Mesendoderm (in vitro differentiated cells): ENCODE measurements at regions not wholly inside any gene's neighbourhood (a gene's known extent, or its start where the extent isn't known, plus 50 kb on each side); places are given as distances from the start of the nearest gene placed in this dataset.

Experiments
- DNase-seq: peaks from one replicate; pipeline ENCODE4 v3.0.0; 2013
- H2AK5ac ChIP-seq: 2 replicates; pipeline ENCODE4 v1.6.1; 2013; ENCODE audit warnings: low read length, inconsistent platforms
- H2BK120ac ChIP-seq: 2 replicates; pipeline ENCODE4 v1.6.1; 2013; ENCODE audit warnings: low read depth, mild to moderate bottlenecking, low read length, moderate library complexity, mixed read lengths
- H2BK15ac ChIP-seq: replicated peaks from 2 replicates; pipeline ENCODE4 v1.6.1; 2013; ENCODE audit warnings: low read depth, mild to moderate bottlenecking, moderate library complexity
- H2BK5ac ChIP-seq: 2 replicates; pipeline ENCODE4 v1.6.1; 2013; ENCODE audit warnings: low read length, inconsistent platforms
- H3K18ac ChIP-seq: 2 replicates; pipeline ENCODE4 v1.6.1; 2013; ENCODE audit warnings: mild to moderate bottlenecking, low read length, mixed read lengths
- H3K23ac ChIP-seq: one replicate; pipeline ENCODE4 v1.6.1; 2013; ENCODE audit warnings: low read length
- H3K27ac ChIP-seq: 2 replicates; pipeline ENCODE4 v1.5.1; 2013; ENCODE audit warnings: low read depth, mild to moderate bottlenecking, inconsistent platforms, low read length, moderate library complexity
- H3K27me3 ChIP-seq: 2 replicates; pipeline ENCODE4 v1.6.1; 2013; ENCODE audit warnings: low read length, control low read depth, mild to moderate bottlenecking, inconsistent platforms; ENCODE audit not compliant: insufficient read depth, poor library complexity
- H3K36me3 ChIP-seq: 2 replicates; pipeline ENCODE4 v1.6.1; 2013; ENCODE audit warnings: low read length, inconsistent platforms; ENCODE audit not compliant: control insufficient read depth, insufficient read depth
- H3K4ac ChIP-seq: one replicate; pipeline ENCODE4 v1.6.1; 2013; ENCODE audit warnings: low read depth, mild to moderate bottlenecking, low read length, moderate library complexity
- H3K4me1 ChIP-seq: 2 replicates; pipeline ENCODE4 v1.6.1; 2013; ENCODE audit warnings: low read depth, low read length, inconsistent platforms; ENCODE audit not compliant: control insufficient read depth
- H3K4me2 ChIP-seq: 2 replicates; pipeline ENCODE4 v1.6.1; 2013; ENCODE audit warnings: low read length
- H3K4me3 ChIP-seq: 2 replicates; pipeline ENCODE4 v1.5.1; 2013; ENCODE audit warnings: mild to moderate bottlenecking, low read length
- H3K56ac ChIP-seq: one replicate; pipeline ENCODE4 v1.6.1; 2013; ENCODE audit warnings: low read length
- H3K79me1 ChIP-seq: 2 replicates; pipeline ENCODE4 v1.6.1; 2013; ENCODE audit warnings: low read length, inconsistent platforms
- H3K79me2 ChIP-seq: 2 replicates; pipeline ENCODE4 v1.6.1; 2013; ENCODE audit warnings: mild to moderate bottlenecking, low read length; ENCODE audit not compliant: control insufficient read depth, insufficient read depth
- H3K9ac ChIP-seq: 2 replicates; pipeline ENCODE4 v1.6.1; 2013; ENCODE audit warnings: low read length, inconsistent platforms
- H4K5ac ChIP-seq: one replicate; pipeline ENCODE4 v1.6.1; 2013; ENCODE audit warnings: low read length
- H4K8ac ChIP-seq: one replicate; pipeline ENCODE4 v1.6.1; 2013; ENCODE audit warnings: low read depth, mild to moderate bottlenecking, control low read depth, low read length, moderate library complexity
- WGBS: extraction: QIAGEN DNeasy Blood & Tissue Kit; methylation state at CpG from one replicate; pipeline ENCODE4 v1.1.7; 2013; ENCODE audit warnings: low lambda C conversion rate, missing lambda C conversion rate; ENCODE audit not compliant: insufficient coverage; ENCODE audit errors: extremely low coverage; 5-methylcytosine and 5-hydroxymethylcytosine counted together

DNA sequence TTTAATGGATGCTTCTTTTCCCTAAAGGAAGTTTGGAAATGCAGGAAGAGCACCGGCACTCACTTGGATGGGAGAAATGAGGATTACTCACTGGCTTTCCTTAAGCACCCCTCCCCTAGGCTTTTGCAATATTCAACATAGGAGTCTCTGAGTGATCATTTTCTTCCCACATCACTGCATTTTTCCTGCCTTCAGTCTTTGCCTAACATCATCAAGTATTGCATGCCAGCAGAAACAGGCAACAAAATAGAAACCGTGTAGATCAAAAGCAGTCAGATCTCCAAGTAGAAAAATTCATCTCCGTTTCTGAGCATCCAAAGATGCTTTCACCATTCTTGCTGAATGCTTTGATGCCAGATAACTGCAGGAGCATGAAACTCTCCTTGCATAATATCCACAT lies 119.9 kb downstream of the ADCYAP1R1 start:
- WGBS = no CpG with 5 or more reads among the region's 3 CpGs
- no peak overlapping the region for H4K8ac ChIP-seq
- H2BK120ac ChIP-seq = no peak overlapping the region
- no peak overlapping the region for H2AK5ac ChIP-seq
- H2BK15ac ChIP-seq = no peak overlapping the region
- no peak for DNase-seq
- no peak overlapping the region for H3K4me2 ChIP-seq
- no peak overlapping the region for H2BK5ac ChIP-seq
- H3K4me3 ChIP-seq = no peak overlapping the region
- no peaks in the 10 kb centered on the region for H3K27me3 ChIP-seq
- H3K36me3 ChIP-seq = no peaks in the 10 kb centered on the region
- no peak overlapping the region for H3K23ac ChIP-seq
- no peak overlapping the region for H3K27ac ChIP-seq
- no peak overlapping the region for H3K4ac ChIP-seq
- H3K18ac ChIP-seq = no peak overlapping the region
- no peaks in the 10 kb centered on the region for H3K79me1 ChIP-seq
- no peaks in the 10 kb centered on the region for H3K4me1 ChIP-seq
- H3K56ac ChIP-seq = no peak overlapping the region
- H3K9ac ChIP-seq = no peak overlapping the region
- no peaks in the 10 kb centered on the region for H3K79me2 ChIP-seq
- no peak overlapping the region for H4K5ac ChIP-seq

DNA sequence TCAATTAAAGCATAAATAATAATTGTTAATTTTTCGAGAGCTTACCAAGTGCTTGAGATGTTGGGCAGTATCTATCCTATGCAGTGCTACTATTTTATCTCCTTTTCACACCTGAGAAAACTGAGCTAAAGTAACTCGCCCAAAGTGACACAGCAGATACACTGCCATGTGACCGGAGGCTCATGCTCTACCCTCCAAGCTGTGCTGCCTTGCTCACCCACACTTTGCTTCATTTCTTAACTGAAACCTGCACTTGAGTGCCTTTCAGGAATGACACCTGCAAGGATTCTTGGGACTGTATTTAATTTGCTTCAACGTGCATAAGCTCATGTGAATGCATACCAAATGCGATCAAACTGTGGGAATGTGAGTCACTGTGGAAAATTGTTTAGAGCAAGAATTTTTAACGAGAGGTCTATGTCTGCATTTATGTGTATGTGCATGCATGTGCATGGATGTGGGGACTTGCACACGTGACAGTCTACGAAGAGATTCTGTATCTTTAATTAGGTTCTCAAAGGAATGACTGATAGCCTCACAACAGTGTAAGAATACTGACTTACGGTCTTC lies 119.2 kb downstream of the ADCYAP1R1 start:
- no peak overlapping the region for H3K18ac ChIP-seq
- no peak overlapping the region for H3K27ac ChIP-seq
- no CpG with 5 or more reads among the region's 9 CpGs for WGBS
- no peak overlapping the region for H4K8ac ChIP-seq
- H3K4me1 ChIP-seq = no peaks in the 10 kb centered on the region
- no peak overlapping the region for H2BK15ac ChIP-seq
- H3K36me3 ChIP-seq = no peaks in the 10 kb centered on the region
- H3K56ac ChIP-seq = no peak overlapping the region
- no peaks in the 10 kb centered on the region for H3K27me3 ChIP-seq
- no peak overlapping the region for H3K4me2 ChIP-seq
- H3K79me2 ChIP-seq = no peaks in the 10 kb centered on the region
- H3K4ac ChIP-seq = no peak overlapping the region
- no peak overlapping the region for H3K23ac ChIP-seq
- no peak overlapping the region for H3K9ac ChIP-seq
- H2BK5ac ChIP-seq = no peak overlapping the region
- no peak overlapping the region for H4K5ac ChIP-seq
- no peak overlapping the region for H2BK120ac ChIP-seq
- no peak overlapping the region for H3K4me3 ChIP-seq
- no peak for DNase-seq
- no peak overlapping the region for H2AK5ac ChIP-seq
- no peaks in the 10 kb centered on the region for H3K79me1 ChIP-seq
